ENCODE measurements at regions not wholly inside any gene's neighbourhood (a gene's known extent, or its start where the extent isn't known, plus 50 kb on each side); places are given as distances from the start of the nearest gene placed in this dataset.

DNA sequence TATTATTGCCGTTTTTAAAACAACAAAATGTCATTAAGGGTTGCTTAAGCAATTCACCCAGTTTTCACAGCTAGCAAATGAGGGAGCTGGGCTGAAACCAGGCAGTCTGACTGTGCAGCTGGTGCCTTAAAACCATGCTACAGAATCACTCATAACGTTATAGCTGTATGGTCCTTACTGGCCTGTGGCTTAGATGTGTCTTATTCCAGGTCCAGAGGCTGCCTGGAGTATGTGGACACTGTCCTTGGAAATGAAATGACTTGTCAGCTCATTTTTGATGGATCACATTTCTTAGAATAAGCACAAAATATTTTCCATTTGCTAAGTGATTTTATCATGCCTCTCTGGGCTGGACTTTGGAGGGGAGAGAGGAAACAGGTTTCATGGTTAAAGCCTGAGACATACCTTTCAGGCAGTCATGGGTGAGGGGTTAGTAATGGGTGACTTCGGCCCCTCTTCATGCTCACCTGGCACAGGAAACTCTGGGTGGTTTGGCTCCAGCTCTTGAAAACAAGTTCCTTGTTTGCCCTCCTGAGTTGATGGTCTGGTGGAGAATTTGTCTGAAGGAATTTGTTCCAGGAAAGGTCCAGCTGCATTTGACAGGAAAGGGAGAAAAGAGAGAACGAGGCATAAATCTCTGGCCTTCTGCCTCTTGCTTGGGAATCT lies 823.2 kb downstream of the DHX35 start:
- no peak for TF ChIP-seq CTCF (IDR thresholded peaks at IDR 0.05; ENCODE audit: low read depth, low read length)
- TF ChIP-seq EZH2phosphoT487 (IDR thresholded peaks at IDR 0.05; ENCODE audit: low read depth) = no peak
